Kasumi-1 (cell line): ENCODE measurements at regions not wholly inside any gene's neighbourhood (a gene's known extent, or its start where the extent isn't known, plus 50 kb on each side); places are given as distances from the start of the nearest gene placed in this dataset.

Experiments
- DNase-seq, 2 experiments: peaks; one replicate each; lab custom pipeline; 2025; lab: John Stamatoyannopoulos, UW

DNA sequence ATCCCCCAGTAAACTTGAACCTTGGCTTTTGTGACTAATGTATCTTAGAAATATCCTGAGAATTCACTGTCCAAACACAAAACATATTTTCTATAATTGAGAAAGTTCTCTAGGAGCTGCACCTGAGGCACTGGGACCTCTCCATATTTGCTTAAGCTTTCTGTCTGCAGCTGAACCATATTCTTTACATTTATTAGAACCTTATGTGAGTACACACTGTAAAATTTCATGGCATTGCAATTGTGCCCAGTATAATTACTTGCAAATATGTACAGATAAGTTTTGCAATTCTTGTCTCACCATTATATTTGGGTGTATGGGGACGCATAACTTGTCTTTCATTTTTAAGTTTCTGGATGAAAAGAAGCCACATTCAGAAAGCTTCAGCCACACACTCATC lies 280.7 kb upstream of the KLHL1 start:
- no peak for DNase-seq

DNA sequence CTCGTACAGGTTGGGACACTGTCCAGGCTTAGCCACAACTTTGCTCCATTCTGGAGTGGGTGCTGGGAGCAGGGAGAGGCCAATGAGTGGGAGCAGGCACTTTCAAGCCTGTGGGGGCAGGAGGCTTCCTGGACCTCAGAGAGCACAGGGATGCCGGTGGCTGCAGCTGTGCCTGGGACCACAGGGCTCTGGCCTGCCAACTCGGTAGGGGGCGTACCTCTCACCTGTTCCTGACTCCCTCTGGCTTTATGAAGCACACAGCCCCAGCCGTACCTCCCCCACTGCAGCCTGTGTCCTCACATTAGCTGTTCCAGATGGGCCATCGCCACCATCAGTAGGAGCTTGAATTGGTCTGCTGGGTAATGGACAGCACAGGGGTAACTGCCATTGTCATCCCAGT lies 278.7 kb upstream of the KLHL1 start:
- DNase-seq, result no peak

DNA sequence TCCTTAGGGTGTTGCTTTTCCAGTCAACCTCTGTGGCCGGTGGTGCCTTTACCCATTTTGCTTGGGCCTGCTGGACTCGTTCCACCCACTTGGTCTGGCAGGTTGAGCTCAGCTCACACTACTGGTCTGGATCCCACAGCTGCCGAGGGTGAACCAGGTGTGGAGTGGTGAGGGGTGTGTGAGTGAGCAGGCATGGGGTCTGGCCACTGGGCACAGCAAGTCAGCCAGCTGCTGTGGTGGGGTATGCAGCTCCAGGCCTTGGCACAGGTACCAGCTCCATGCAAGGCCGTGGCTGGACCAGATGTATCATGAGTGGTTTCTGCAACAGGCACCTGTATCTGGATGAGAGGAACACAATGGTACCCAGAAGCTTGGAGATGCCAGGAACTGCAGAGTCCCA lies 277.6 kb upstream of the KLHL1 start:
- no peak for DNase-seq

DNA sequence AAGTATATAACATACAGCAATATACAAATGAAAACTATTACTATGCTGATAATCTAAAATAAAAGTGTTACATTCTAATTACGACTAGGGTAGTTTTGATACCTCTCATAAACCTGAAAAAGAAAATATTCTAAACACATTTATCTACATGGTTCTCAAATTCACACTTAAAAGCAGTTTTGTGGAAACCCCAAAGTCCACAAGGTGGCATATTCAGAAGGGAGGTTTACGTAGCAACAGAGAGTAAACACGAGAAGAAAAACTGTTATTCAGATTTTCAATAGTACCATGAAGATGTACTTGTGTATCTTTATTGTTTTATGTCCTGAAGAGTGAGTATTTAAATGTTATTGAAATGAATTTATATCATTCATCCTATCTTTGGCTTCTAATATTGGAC lies 275.9 kb upstream of the KLHL1 start:
- DNase-seq, result no peak

DNA sequence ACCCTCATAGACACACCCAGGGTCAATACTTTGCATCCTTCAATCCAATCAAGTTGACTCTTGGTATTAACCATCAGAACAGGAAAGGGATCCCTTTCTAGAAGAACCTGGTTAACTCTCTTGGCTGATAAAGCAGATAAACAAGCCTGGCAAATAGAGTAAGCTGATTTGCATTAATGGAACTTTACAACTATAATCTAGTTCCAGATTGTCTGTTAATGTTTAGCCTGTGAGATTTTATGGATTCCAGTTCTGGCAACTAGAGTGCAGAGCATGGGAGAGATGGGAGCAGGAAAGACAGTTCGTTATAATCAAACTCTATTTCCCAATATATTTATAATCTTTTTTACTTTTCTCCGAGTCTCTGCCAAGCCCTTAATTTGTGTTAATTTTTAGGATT lies 272.6 kb upstream of the KLHL1 start:
- no peak for DNase-seq

DNA sequence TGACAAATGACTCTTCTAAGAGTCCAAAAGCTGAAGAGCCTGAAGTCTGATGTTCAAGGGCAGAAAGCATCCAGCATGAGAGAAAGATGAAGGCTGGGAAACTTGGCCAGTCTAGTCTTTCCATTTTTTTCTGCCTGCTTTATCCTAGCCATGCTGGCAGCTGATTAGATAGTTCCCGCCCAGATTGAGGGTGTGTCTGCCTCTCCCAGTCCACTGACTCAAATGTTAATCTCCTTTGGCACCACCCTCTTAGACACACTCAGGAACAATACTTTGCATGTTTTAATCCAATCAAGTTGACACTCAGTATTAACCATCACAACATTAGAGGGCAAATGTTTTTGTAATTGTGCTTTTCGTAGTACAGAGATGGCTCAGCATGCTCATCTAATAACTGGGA lies 267.5 kb upstream of the KLHL1 start:
- DNase-seq, result no peak

DNA sequence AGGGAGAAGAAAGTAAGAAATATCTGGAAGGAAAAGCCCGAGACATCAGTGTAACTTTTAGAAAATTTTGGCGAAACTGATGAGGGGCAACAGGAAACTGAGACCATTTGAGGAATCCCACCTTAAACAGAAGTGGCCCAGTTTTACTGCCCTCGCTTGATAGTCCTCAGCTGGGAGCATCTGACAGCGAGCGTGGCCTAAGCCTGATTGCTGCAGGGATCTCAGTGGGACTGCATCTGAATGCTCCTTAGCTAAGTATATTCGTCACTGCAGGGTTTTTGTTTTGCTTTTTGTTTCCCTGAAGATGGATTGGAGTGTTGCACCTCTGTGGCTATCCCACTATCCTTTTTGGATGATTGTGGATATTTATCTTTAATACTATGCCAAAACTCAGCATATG lies 262.7 kb upstream of the KLHL1 start:
- no peak for DNase-seq

DNA sequence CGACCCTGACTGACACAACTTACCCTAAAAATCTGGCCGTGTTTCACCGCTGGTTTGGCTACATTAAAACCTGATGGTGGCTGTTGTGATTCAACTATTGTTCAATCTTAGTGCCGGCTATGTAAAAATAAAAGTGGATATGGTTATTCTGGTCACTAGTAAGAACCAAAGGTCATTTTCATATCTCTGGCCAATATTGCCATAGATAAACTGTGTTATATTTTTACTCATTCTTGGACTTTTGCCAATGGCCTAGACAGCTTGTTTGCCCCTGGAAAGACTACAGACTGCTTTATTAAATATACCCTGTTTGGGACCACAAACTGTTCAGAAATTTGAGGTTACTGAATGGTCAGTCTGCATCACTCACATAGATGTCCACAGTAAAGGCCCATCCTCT lies 258.5 kb upstream of the KLHL1 start:
- DNase-seq, result no peak

DNA sequence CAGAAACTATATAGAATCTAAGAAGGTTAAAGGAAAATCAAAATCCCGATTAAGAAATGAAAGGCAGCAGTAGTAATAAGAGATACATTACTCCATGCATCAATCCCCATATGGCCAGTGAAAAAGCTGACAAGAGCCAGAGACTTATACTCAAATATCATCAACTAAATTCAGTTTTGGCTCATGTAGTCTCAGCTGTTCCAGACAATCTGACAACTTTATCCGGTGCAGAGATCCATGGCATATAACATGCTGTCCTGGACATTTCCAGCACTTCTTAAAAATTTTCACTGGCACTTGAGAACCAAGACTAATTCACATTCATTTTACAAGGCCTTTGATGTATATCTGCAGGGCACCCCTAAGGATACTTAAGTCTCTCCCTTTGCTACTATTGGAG lies 255.7 kb upstream of the KLHL1 start:
- no peak for DNase-seq

DNA sequence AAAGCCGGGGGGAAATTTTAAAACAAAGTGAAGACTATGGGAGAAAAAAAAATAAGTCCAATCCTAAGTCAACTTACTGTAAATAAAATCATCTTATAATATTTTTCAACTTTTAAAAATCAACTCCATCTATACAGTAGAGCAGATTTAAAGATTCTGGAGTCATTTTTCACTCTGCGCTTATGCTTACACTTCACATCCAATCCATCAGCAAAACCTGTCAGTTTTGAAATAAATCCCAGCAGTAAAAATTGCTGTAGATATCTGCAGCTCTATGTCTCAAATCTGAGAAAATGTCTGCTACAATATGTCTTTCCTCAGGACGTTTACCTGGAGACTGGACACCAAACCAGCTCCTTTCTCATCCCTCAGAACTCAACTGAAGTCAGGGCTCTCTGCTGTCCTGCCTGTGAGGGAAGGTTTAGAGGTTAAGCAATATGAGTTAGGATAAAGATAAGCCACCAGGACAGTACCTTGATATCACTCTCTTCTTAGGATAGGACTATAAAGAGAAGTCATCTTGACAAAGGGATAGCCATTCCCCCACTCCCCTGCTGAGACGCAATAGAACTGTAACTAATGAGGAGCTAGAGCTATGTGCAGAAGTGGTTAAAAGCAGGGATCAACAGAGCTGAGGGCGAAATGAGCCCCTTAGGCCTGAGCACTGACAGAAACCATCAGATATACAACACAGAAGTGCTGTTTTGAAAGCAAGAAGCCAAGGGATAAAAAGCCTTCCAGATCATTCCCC lies 254.7 kb upstream of the KLHL1 start:
- no peak for DNase-seq

DNA sequence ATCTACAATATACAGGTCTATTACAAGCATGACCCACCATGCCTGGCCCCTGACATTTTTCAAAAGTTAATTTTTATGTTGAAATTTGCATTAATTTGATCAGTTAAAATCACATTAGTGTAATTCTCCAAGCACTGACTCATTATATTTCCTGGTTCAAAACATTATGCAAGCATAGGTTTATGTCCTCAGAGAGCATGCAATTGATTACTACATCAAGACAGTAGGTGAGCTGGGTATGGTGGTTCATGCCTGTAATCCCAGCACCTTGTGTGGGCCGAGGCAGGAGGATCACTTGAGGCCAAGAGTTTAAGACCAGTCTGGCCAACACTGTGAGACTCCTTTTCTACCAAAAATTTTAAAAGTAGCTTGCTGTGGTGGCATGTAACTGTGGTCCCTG lies 248.8 kb upstream of the KLHL1 start:
- DNase-seq, result no peak

DNA sequence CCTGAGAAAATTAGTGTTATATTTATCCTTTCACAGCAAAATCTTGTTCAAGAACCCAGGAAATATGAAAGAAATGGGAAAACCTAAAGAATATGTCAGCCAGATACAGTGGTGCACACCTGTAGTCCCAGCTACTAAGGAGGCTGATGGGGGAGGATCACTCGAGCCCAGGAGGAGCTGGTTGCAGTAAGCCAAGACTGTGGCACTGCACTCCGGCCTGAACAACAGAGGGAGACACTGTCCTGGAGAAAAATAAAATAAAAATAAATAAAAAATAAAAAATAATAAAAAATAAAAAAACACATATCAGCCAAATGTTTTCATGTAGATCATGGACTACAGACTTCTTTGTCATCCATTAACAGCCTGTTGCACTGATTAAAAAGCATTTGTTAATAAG lies 244.8 kb upstream of the KLHL1 start:
- no peak for DNase-seq

DNA sequence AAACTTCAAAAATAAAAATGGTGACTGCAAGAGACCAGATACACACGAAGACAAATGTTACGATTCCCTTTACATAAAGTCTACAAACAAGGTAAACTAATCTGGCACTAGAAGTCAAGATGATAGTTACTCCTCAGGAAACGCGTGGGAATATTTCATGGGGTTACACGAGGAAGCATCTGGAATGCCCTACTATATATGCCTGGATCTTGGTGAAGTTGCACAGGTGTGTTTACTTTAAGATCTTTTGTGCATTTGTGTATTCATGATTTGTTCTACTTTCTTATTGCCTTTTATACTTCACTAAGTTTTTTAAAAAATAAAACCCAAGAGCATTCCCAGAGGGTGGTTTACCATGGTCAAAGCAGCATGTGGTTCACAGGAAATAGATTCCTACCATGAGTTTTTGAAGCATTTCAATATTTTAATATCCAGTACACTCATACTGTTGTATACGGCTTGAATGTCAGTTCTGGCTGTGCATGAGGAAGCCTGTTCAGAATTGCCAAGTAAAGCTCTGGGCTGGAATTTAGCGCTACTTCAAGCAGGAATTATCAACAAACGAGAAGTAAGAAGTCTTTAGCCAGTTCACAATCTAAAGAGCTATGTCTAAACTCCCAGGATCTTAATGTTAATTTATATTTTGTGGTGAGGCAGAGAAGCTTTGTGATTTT lies 239.8 kb upstream of the KLHL1 start:
- no peak for DNase-seq

DNA sequence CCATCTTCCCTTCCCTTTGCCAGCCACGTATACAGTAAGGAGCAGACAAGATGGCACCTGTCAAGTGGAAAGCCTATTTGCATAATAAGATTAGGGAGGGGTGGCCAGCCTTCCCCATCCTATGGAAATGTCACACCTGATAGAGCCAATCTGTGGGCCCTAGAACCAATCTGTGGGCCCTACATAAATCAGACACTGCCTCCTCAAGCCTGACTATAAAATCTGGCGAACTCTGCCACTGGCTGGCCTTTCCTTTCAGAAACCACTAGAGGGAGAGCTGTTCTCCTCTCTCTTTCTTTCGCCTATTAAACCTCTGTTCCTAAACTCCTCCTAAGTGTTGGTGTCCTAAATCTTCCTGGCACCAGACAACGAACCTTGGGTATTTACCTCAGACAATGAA lies 231.5 kb upstream of the KLHL1 start:
- peak; percentile 46 to 49 for DNase-seq

DNA sequence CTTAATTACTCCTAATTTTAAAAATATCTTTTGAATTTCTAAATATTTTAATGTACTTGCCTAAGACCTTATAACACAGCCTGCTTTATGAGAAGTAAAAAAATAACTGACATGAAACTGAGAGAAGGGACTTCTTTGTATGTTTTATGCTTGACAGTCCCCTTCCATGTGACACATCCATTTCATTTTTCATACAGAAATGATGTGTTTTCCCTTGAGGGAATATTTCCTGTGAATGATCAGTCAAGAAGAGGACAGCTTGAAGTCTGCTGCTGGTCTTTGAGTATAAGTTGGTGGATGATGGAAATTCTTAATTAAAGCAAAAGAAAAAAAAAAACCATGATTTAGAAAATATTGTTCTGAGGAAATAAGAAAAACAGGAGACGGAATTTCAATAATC lies 230.4 kb upstream of the KLHL1 start:
- DNase-seq, result no peak

DNA sequence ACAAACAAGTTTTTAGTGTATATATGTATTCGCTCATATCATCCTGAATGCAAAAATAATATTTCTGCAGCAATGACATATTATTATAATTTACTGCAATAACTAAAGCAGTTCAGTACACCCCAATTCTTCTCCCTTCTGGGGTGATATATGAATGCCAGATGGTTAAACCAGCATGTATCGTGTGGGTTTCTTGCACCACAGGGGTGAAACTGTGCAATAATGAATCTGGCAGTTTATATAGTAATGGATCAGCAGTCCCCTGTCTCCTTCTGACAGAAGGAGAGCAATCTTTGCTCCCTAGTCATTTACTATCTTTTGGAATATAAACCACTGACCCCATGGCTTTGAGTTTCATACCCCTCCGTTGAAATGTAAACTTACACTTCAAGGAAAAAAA lies 228.6 kb upstream of the KLHL1 start:
- no peak for DNase-seq

DNA sequence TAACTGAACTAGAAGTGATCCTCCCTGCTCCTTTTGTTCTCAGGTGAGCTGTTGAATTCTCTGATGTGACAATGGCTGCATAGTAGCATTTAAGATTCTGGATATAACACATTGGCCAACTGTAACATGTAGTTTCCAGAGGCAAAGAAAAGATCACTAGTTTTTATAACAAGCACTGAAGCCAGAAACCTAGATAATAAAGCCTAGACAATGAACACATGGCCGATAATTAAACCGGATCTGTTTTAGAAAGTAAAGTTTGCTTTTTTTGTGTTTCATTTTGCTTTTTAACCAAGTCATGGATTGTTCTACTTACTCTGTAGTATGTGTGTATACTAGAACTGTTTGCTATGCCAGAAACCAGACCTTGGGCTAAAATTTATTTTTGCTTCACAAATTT lies 225.5 kb upstream of the KLHL1 start:
- DNase-seq, result no peak

DNA sequence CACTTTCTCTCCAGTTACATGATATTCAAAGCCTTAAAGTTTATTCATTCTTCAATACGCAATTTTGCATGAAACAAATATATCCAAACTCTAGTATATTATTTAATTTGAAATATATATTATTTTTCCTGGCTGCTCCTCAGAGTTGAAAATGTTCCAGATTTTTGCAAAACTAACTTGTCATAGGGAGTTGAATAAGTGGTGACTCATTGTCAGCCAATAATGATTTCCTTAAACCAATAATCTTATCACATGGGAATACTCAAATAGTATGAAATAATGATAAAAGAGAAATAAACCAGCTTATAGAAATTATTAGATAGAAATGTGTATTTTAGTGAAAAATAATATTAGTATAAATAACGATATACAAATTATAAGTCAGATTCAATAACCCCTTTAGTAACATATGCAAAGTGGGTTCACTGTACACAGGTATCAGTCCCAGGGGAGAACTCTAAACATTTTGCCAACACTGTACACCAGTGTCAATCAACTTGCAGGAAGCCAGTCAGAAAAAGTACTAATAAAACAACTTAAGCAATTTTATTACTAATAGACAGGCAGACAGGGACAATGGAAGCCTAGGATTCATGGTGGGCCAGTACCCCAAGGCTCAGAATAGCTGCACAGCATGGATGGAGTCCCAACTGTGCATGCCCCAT lies 222.6 kb upstream of the KLHL1 start:
- no peak for DNase-seq

DNA sequence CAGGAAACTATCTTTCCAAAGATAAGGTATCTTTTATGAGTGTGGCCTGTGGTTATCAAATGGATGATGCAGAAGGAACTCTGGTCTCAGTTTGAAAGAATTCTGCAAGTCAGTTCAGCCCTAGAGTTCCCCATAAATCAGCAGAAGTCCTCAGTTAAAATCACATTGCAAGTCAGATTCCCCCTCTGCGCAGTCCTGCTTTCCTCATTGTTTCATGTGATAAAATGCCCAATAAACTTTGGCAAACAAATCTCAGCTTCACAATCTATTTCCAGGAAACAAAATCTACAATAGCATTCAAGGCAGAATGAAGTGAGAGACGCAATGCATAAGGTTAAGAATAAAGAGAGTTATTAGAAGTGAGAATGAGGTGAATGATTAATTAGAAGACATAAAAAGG lies 216.3 kb upstream of the KLHL1 start:
- DNase-seq, result no peak

DNA sequence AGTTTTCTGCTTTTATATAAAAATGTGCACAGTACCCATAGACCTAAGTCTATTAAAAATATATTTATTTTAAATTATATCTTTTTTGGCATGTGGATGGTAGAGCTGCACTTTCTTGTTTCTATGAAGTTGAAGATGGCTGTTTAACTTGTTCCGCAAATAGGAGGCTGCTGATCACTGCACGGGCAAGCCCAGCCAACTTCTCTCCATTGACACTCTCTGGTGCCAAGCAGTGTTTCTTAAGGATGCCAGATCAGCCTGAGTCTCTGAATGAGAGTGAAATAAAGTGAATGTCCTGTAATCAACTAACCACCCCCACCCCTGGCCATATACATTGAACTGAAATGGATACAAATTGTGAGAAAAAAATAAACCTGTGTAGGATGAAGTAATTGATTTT lies 202.9 kb upstream of the KLHL1 start:
- DNase-seq, result no peak

DNA sequence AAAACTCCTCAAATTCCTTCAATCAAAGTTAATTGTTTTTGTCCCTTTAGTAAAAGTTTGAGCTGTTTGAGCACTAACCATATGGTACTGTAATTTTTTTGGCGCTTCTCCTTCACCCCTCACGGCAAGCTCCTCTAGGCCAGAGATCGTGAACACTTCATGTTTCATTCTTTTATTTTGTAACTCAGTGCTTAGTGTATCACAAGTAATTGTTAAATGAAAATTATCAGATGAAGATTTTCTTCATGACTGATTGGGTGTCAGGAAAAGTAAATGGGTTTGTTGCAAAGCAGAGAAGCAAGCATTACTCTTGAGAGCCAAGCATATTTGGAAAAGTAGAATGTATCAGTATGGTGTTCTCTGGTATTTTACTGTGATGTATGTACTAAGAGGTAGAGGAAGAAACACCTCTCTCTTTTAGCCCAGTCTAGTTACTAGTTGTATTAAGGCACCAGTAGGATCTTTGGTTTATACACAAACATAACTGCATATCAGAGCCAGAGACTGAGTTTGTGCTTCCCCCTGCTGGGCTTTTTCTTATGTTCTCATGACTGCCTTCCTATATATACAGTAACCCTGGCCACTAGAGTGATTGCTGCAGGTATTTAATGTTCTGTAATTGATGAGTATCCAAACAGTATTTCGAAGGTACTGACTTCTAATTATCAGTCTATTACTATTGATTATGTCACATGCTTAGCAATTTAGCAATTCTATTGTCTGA lies 202.3 kb upstream of the KLHL1 start:
- peak; percentile 67 to 82 for DNase-seq

DNA sequence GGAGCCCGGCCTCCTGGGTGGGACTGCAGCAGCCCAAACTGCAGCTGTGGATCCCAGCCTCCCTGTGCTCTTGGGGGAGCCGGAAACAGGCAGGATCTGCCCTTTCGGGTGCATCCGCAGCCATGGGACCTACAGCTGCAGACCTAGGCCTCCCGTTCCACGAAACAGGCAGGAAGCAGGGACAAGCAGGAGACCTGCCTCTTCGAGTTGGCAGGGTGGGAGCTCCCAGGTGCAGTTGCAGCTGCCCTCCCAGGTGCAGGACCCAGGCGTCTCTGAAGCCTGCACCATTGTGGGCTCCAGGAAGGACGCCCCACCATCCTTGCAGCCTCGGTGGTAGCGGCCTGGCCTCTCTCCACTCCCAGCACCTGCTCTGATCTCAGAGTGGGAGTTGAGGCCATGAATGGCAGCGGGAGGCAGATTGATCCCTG lies 189.0 kb upstream of the KLHL1 start:
- no peak for DNase-seq

DNA sequence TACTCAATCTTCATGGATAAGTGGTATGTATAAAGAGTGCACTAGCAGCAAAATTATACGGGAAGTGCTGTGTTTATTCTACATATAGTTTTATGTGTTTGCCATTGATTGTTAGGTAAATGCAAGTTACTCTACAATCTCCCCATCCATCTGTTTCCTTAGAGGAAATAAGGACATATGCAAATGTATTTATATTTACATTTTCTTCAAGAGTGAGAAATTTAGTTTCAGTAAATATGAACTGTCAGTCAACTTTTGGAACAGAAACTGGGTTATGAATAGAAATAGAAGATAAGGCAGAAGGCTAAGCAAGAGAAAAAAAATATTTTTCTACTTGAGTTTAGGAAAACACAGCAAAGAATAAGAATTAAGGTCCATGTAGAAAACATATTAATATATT lies 176.1 kb upstream of the KLHL1 start:
- no peak for DNase-seq
